ENCODE measurements at regions not wholly inside any gene's neighbourhood (a gene's known extent, or its start where the extent isn't known, plus 50 kb on each side); places are given as distances from the start of the nearest gene placed in this dataset.
A peak's percentile ranks its signal among the peaks of the same experiment; 100 is the strongest.
"Not testable (repeated sequence)": the region's sequence is repeated elsewhere in the genome, so short reads cannot be mapped to it uniquely, and the experiment has no call there.

- not testable (repeated sequence) for H3K36me3 ChIP-seq (ENCODE audit: insufficient read depth, insufficient read length, low read length); DNase-seq (ENCODE audit: low read depth, low spot score); H3K9ac ChIP-seq (ENCODE audit: insufficient read length, low read depth); H3K27me3 ChIP-seq (ENCODE audit: insufficient read depth, insufficient read length); H3K4me1 ChIP-seq (ENCODE audit: insufficient read depth, insufficient read length); H3K9me3 ChIP-seq (ENCODE audit: insufficient read depth, low read length); H3K4me3 ChIP-seq (ENCODE audit: insufficient read length, low read depth)
Observed at GRCh38 chr3:75590382-75590781, 73.7 kb upstream of the FRG2C start.

GRCh38 chr3:75604286-75604934, 59.7 kb upstream of the FRG2C start:
- H3K4me1 ChIP-seq (ENCODE audit: insufficient read depth, insufficient read length); H3K27me3 ChIP-seq (ENCODE audit: insufficient read depth, insufficient read length); H3K4me3 ChIP-seq (ENCODE audit: insufficient read length, low read depth); H3K36me3 ChIP-seq (ENCODE audit: insufficient read depth, insufficient read length, low read length); H3K9me3 ChIP-seq (ENCODE audit: insufficient read depth, low read length); H3K9ac ChIP-seq (ENCODE audit: insufficient read length, low read depth): not testable (repeated sequence)
- DNase-seq (ENCODE audit: low read depth, low spot score): peak; percentile 48

- H3K27me3 ChIP-seq (ENCODE audit: insufficient read depth, insufficient read length); H3K4me3 ChIP-seq (ENCODE audit: insufficient read length, low read depth); H3K9ac ChIP-seq (ENCODE audit: insufficient read length, low read depth); DNase-seq (ENCODE audit: low read depth, low spot score); H3K36me3 ChIP-seq (ENCODE audit: insufficient read depth, insufficient read length, low read length); H3K4me1 ChIP-seq (ENCODE audit: insufficient read depth, insufficient read length); H3K9me3 ChIP-seq (ENCODE audit: insufficient read depth, low read length): not testable (repeated sequence)
Observed at GRCh38 chr3:75607996-75608395, 56.1 kb upstream of the FRG2C start.

GRCh38 chr3:75609598-75609997, 54.5 kb upstream of the FRG2C start:
- not testable (repeated sequence) for H3K9me3 ChIP-seq (ENCODE audit: insufficient read depth, low read length); DNase-seq (ENCODE audit: low read depth, low spot score); H3K27me3 ChIP-seq (ENCODE audit: insufficient read depth, insufficient read length); H3K4me3 ChIP-seq (ENCODE audit: insufficient read length, low read depth); H3K36me3 ChIP-seq (ENCODE audit: insufficient read depth, insufficient read length, low read length); H3K4me1 ChIP-seq (ENCODE audit: insufficient read depth, insufficient read length); H3K9ac ChIP-seq (ENCODE audit: insufficient read length, low read depth)

- TF ChIP-seq YY1 (IDR thresholded peaks at IDR 0.05; ENCODE audit: insufficient read depth, insufficient read length): no peak
- H3K36me3 ChIP-seq (ENCODE audit: insufficient read depth, insufficient read length, low read length): no peaks in the 10 kb centered on the region
Observed at GRCh38 chr3:75610773-75611172, 53.4 kb upstream of the FRG2C start.

GRCh38 chr3:75611724-75612460, 52.2 kb upstream of the FRG2C start:
- not testable (repeated sequence) for H3K4me3 ChIP-seq (ENCODE audit: insufficient read length, low read depth); DNase-seq (ENCODE audit: low read depth, low spot score)

More at GRCh38 chr3:75610773-75611172, 53.4 kb upstream of the FRG2C start:
- no peak overlapping the region for H3K9ac ChIP-seq (ENCODE audit: insufficient read length, low read depth)
- no peaks in the 10 kb centered on the region for H3K27me3 ChIP-seq (ENCODE audit: insufficient read depth, insufficient read length)
- H3K4me1 ChIP-seq (ENCODE audit: insufficient read depth, insufficient read length): no peaks in the 10 kb centered on the region
- DNase-seq (ENCODE audit: low read depth, low spot score): no peak
- no peaks in the 10 kb centered on the region for H3K9me3 ChIP-seq (ENCODE audit: insufficient read depth, low read length)
- H3K4me3 ChIP-seq (ENCODE audit: insufficient read length, low read depth): no peak overlapping the region

More at GRCh38 chr3:75611724-75612460, 52.2 kb upstream of the FRG2C start:
- H3K9me3 ChIP-seq (ENCODE audit: insufficient read depth, low read length); H3K36me3 ChIP-seq (ENCODE audit: insufficient read depth, insufficient read length, low read length); H3K27me3 ChIP-seq (ENCODE audit: insufficient read depth, insufficient read length); H3K9ac ChIP-seq (ENCODE audit: insufficient read length, low read depth); H3K4me1 ChIP-seq (ENCODE audit: insufficient read depth, insufficient read length): not testable (repeated sequence)

All from NT2/D1 (cell line).